Testis (tissue), 2 donors: ENCODE measurements at regions not wholly inside any gene's neighbourhood (a gene's known extent, or its start where the extent isn't known, plus 50 kb on each side); places are given as distances from the start of the nearest gene placed in this dataset.

Experiments
- POLR2A ChIP-seq: fragments of 450-650 bp; IDR thresholded peaks from one replicate; pipeline ENCODE4 v1.6.1; 2017; ENCODE audit warnings: antibody characterized with exemption, mild to moderate bottlenecking, moderate library complexity
- TF ChIP-seq, protein P1 (sequence below), 3 experiments: fragments of 450-650 bp in 2 of 3; fragments of 200-600 bp in 1 of 3; sonication (generic) in 1 of 3; IDR thresholded peaks; one replicate each; pipeline ENCODE4 v1.5.1; 2016 to 2019; ENCODE audit warnings: antibody characterized with exemption in 3 of 3, mild to moderate bottlenecking in 2 of 3, moderate library complexity in 1 of 3

DNA sequence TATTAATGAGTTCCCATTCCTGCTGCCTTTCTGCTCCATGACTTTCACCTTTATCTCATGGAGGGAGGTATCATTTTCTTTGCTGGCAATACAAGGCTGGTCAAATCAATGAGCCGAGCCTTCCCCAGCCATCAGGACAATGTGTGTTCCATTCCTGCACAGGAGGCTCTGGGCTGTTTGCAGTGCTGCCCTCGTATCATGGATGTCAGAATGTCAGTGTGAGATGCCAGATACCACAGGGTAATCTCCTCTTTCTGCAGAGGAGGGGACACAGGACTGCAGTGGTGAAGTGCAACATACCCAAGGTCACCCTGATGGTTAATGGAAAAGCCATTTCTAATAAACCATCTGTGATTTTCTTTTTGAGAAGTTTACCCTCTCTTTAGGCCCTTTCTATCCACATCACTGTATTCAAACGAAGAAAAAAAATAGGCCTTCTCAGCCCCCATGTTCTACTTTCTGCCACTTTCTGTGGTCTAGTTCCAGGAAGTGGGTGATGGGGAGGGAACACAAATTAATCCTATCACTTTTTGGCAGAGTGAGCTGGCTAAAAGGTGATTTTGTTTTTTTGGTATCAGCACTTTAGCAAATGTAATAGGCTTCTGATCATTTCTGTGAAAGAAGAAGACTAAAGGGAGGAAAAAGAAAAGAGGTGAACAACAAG lies 490.2 kb upstream of the BOD1L1 start:
- TF ChIP-seq, protein P1, sequence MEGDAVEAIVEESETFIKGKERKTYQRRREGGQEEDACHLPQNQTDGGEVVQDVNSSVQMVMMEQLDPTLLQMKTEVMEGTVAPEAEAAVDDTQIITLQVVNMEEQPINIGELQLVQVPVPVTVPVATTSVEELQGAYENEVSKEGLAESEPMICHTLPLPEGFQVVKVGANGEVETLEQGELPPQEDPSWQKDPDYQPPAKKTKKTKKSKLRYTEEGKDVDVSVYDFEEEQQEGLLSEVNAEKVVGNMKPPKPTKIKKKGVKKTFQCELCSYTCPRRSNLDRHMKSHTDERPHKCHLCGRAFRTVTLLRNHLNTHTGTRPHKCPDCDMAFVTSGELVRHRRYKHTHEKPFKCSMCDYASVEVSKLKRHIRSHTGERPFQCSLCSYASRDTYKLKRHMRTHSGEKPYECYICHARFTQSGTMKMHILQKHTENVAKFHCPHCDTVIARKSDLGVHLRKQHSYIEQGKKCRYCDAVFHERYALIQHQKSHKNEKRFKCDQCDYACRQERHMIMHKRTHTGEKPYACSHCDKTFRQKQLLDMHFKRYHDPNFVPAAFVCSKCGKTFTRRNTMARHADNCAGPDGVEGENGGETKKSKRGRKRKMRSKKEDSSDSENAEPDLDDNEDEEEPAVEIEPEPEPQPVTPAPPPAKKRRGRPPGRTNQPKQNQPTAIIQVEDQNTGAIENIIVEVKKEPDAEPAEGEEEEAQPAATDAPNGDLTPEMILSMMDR (IDR thresholded peaks at IDR 0.05), result no peak
- TF ChIP-seq POLR2A, result no peak
